Liver (tissue), 3 donors: ENCODE measurements at regions not wholly inside any gene's neighbourhood (a gene's known extent, or its start where the extent isn't known, plus 50 kb on each side); places are given as distances from the start of the nearest gene placed in this dataset.

Experiments used
- CTCF ChIP-seq: fragments of 150-350 bp; IDR thresholded peaks from 2 replicates; pipeline ENCODE4 v1.5.1; 2017; ENCODE audit warnings: improper control_type of control experiment, low read depth, low read length; ENCODE audit not compliant: missing input control
- EGR1 ChIP-seq, 2 donors: IDR thresholded peaks; 2 replicates each; pipeline ENCODE4 v1.6.1; 2016 to 2018; ENCODE audit warnings: antibody characterized with exemption in 2 of 2, low read depth in 2 of 2
- FOXA1 ChIP-seq: IDR thresholded peaks from 2 replicates; pipeline ENCODE4 v1.6.1; 2016; ENCODE audit warnings: antibody characterized with exemption
- GABPA ChIP-seq, 2 donors: IDR thresholded peaks in 1 of 2; conservative IDR thresholded peaks in 1 of 2; 2 replicates each; pipeline ENCODE4 v1.6.1; 2016; ENCODE audit warnings: antibody characterized with exemption in 2 of 2, mild to moderate bottlenecking in 1 of 2, moderate library complexity in 1 of 2
- NR2F2 ChIP-seq: IDR thresholded peaks from 2 replicates; pipeline ENCODE4 v1.6.1; 2016; ENCODE audit warnings: antibody characterized with exemption
- RAD21 ChIP-seq, 2 donors: IDR thresholded peaks; 2 replicates each; pipeline ENCODE4 v1.6.1; 2016; ENCODE audit warnings: antibody characterized with exemption in 2 of 2, mild to moderate bottlenecking in 2 of 2
- RXRA ChIP-seq, 2 donors: IDR thresholded peaks; 2 replicates each; pipeline ENCODE4 v1.6.1; 2017 to 2018; ENCODE audit warnings: antibody characterized with exemption in 2 of 2, mild to moderate bottlenecking in 1 of 2
- SP1 ChIP-seq: IDR thresholded peaks from 2 replicates; pipeline ENCODE4 v1.6.1; 2018; ENCODE audit warnings: antibody characterized with exemption, mild to moderate bottlenecking
- TAF1 ChIP-seq: conservative IDR thresholded peaks from 2 replicates; pipeline ENCODE4 v1.6.1; 2016; ENCODE audit warnings: antibody characterized with exemption, mild to moderate bottlenecking
- YY1 ChIP-seq: IDR thresholded peaks from 2 replicates; pipeline ENCODE4 v1.6.1; 2016; ENCODE audit warnings: antibody characterized with exemption, mild to moderate bottlenecking
- TF ChIP-seq, protein P1 (sequence below): IDR thresholded peaks from 2 replicates; pipeline ENCODE4 v1.6.1; 2016; ENCODE audit warnings: antibody characterized with exemption
- TF ChIP-seq, protein P2 (sequence below): IDR thresholded peaks from 2 replicates; pipeline ENCODE4 v1.6.1; 2016; ENCODE audit warnings: antibody characterized with exemption, mild to moderate bottlenecking
- TF ChIP-seq, protein P3 (sequence below): IDR thresholded peaks from 2 replicates; pipeline ENCODE4 v1.6.1; 2016; ENCODE audit warnings: antibody characterized with exemption
- TF ChIP-seq, protein P4 (sequence below): IDR thresholded peaks from 2 replicates; pipeline ENCODE4 v1.6.1; 2016; ENCODE audit warnings: antibody characterized with exemption
- donor health status: healthy.
- donor health status: healthy.

- TF ChIP-seq CTCF (no peak), YY1 (no peak), SP1 (no peak), TAF1 (no peak), RAD21 (IDR thresholded peaks at IDR 0.05) (no peak), FOXA1 (no peak), GABPA (IDR thresholded peaks at IDR 0.05 in 1 of 2, conservative IDR thresholded peaks at IDR 0.05 in 1 of 2) (no peak), EGR1 (IDR thresholded peaks at IDR 0.05; ENCODE audit: low read depth in 2 of 2) (no peak), NR2F2 (no peak), RXRA (IDR thresholded peaks at IDR 0.05) (no peak)
- TF ChIP-seq, protein P1, sequence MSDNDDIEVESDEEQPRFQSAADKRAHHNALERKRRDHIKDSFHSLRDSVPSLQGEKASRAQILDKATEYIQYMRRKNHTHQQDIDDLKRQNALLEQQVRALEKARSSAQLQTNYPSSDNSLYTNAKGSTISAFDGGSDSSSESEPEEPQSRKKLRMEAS = no peak
- TF ChIP-seq, protein P2, sequence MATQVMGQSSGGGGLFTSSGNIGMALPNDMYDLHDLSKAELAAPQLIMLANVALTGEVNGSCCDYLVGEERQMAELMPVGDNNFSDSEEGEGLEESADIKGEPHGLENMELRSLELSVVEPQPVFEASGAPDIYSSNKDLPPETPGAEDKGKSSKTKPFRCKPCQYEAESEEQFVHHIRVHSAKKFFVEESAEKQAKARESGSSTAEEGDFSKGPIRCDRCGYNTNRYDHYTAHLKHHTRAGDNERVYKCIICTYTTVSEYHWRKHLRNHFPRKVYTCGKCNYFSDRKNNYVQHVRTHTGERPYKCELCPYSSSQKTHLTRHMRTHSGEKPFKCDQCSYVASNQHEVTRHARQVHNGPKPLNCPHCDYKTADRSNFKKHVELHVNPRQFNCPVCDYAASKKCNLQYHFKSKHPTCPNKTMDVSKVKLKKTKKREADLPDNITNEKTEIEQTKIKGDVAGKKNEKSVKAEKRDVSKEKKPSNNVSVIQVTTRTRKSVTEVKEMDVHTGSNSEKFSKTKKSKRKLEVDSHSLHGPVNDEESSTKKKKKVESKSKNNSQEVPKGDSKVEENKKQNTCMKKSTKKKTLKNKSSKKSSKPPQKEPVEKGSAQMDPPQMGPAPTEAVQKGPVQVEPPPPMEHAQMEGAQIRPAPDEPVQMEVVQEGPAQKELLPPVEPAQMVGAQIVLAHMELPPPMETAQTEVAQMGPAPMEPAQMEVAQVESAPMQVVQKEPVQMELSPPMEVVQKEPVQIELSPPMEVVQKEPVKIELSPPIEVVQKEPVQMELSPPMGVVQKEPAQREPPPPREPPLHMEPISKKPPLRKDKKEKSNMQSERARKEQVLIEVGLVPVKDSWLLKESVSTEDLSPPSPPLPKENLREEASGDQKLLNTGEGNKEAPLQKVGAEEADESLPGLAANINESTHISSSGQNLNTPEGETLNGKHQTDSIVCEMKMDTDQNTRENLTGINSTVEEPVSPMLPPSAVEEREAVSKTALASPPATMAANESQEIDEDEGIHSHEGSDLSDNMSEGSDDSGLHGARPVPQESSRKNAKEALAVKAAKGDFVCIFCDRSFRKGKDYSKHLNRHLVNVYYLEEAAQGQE = no peak
- TF ChIP-seq, protein P3, sequence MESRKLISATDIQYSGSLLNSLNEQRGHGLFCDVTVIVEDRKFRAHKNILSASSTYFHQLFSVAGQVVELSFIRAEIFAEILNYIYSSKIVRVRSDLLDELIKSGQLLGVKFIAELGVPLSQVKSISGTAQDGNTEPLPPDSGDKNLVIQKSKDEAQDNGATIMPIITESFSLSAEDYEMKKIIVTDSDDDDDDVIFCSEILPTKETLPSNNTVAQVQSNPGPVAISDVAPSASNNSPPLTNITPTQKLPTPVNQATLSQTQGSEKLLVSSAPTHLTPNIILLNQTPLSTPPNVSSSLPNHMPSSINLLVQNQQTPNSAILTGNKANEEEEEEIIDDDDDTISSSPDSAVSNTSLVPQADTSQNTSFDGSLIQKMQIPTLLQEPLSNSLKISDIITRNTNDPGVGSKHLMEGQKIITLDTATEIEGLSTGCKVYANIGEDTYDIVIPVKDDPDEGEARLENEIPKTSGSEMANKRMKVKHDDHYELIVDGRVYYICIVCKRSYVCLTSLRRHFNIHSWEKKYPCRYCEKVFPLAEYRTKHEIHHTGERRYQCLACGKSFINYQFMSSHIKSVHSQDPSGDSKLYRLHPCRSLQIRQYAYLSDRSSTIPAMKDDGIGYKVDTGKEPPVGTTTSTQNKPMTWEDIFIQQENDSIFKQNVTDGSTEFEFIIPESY = no peak
- TF ChIP-seq, protein P4, sequence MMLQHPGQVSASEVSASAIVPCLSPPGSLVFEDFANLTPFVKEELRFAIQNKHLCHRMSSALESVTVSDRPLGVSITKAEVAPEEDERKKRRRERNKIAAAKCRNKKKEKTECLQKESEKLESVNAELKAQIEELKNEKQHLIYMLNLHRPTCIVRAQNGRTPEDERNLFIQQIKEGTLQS = no peak
These were observed 276.1 kb downstream of the NR2F2 start for GRCh38 chr15:96606617-96607016.
